H1 (cell line): ENCODE measurements at regions not wholly inside any gene's neighbourhood (a gene's known extent, or its start where the extent isn't known, plus 50 kb on each side); places are given as distances from the start of the nearest gene placed in this dataset.

Experiments used
- CTCF ChIA-PET: fragments of 300-600 bp; sonication (Branson Sonifier 250); formaldehyde crosslinking; loops from one replicate; lab custom pipeline; 2021; ENCODE audit not compliant: partially characterized antibody; lab: Charles Lee
- POLR2A ChIA-PET: fragments of 300-600 bp; sonication (Branson Sonifier 250); formaldehyde crosslinking; loops from one replicate; lab custom pipeline; 2021; ENCODE audit warnings: inconsistent platforms; ENCODE audit not compliant: partially characterized antibody; lab: Charles Lee
- DNase-seq, 2 experiments: peaks; one replicate each; pipeline versions ENCODE4 v3.0.0 to v3.0.0-alpha.2; 2010 to 2022; ENCODE audit warnings: low spot score in 2 of 2, low read depth in 1 of 2, mixed read lengths in 1 of 2
- FAIRE-seq: peaks from 2 replicates; lab custom pipeline; 2011; peaks lifted over from hg19 to GRCh38; lab: Jason Lieb, UNC
- H2AFZ ChIP-seq: 2 replicates; pipeline ENCODE4 v1.8.1; 2012; ENCODE audit warnings: low read length, inconsistent platforms
- H2AK5ac ChIP-seq: 2 replicates; pipeline ENCODE4 v1.6.1; 2013; ENCODE audit warnings: low read depth, low read length
- H2BK120ac ChIP-seq: replicated peaks from 2 replicates; pipeline ENCODE3; 2013; ENCODE audit warnings: low read depth, low read length, inconsistent platforms
- H2BK12ac ChIP-seq: 2 replicates; pipeline ENCODE4 v1.6.1; 2013; ENCODE audit warnings: low read depth, low read length
- H2BK15ac ChIP-seq: 2 replicates; pipeline ENCODE4 v1.6.1; 2013; ENCODE audit warnings: low read length
- H2BK20ac ChIP-seq: 2 replicates; pipeline ENCODE4 v1.6.1; 2013; ENCODE audit warnings: low read length
- H2BK5ac ChIP-seq: 2 replicates; pipeline ENCODE4 v1.6.1; 2013; ENCODE audit warnings: low read depth, low read length
- H3K14ac ChIP-seq: 2 replicates; pipeline ENCODE4 v1.6.1; 2013; ENCODE audit warnings: inconsistent platforms; ENCODE audit not compliant: insufficient read length
- H3K18ac ChIP-seq: 2 replicates; pipeline ENCODE4 v1.6.1; 2013; ENCODE audit warnings: low read length; ENCODE audit errors: extremely low read depth
- H3K23ac ChIP-seq: 2 replicates; pipeline ENCODE4 v1.6.1; 2013; ENCODE audit warnings: inconsistent platforms; ENCODE audit not compliant: insufficient read length
- H3K23me2 ChIP-seq: 2 replicates; pipeline ENCODE4 v1.6.1; 2013; ENCODE audit warnings: low read depth, low read length
- H3K27ac ChIP-seq: 2 replicates; pipeline ENCODE4 v1.6.1; 2011; ENCODE audit warnings: low read depth, low read length, inconsistent platforms
- H3K27me3 ChIP-seq, 4 experiments: replicated peaks in 1 of 4; 1 replicate in 1 of 4; 2 replicates in 3 of 4; pipeline versions ENCODE4 v1.6.1 to v1.8.1; 2011 to 2013; ENCODE audit warnings: low read length in 3 of 4, mild to moderate bottlenecking in 3 of 4, inconsistent platforms in 2 of 4, mixed read lengths in 2 of 4, moderate library complexity in 1 of 4; ENCODE audit not compliant: control insufficient read depth in 3 of 4, insufficient read depth in 3 of 4; ENCODE audit errors: extremely low read depth in 1 of 4
- H3K36me3 ChIP-seq, 4 experiments: 2 replicates each; pipeline versions ENCODE4 v1.6.1 to v1.8.1; 2011 to 2013; ENCODE audit warnings: mild to moderate bottlenecking in 4 of 4, low read length in 3 of 4, moderate library complexity in 2 of 4, control low read depth in 1 of 4, inconsistent platforms in 1 of 4; ENCODE audit not compliant: insufficient read depth in 4 of 4, control insufficient read depth in 2 of 4
- H3K4ac ChIP-seq: replicated peaks from 2 replicates; pipeline ENCODE3; 2013; ENCODE audit warnings: low read length, low read depth, mixed read lengths, inconsistent platforms; ENCODE audit not compliant: insufficient read length
- H3K4me1 ChIP-seq, 4 experiments: replicated peaks in 1 of 4; 1 replicate in 1 of 4; 2 replicates in 3 of 4; pipeline versions ENCODE4 v1.6.1 to v1.8.1; 2011 to 2013; ENCODE audit warnings: low read length in 3 of 4, inconsistent platforms in 2 of 4, mixed read lengths in 1 of 4; ENCODE audit not compliant: insufficient read depth in 4 of 4, control insufficient read depth in 3 of 4
- H3K4me2 ChIP-seq, 2 experiments: 2 replicates each; pipeline versions ENCODE4 v1.6.1 to v1.8.1; 2011 to 2013; ENCODE audit warnings: low read depth in 2 of 2, low read length in 2 of 2, control low read depth in 1 of 2, inconsistent platforms in 1 of 2, mild to moderate bottlenecking in 1 of 2; ENCODE audit not compliant: insufficient read depth in 1 of 2
- H3K4me3 ChIP-seq, 4 experiments: fragments of 200-600, 300-600 bp in 1 of 4; sonication (generic), shearing (Covaris generic), sonication (Bioruptor Twin) in 1 of 4; 2 replicates each; pipeline versions ENCODE4 v1.5.1 to v1.8.1; 2011 to 2016; ENCODE audit warnings: low read length in 4 of 4, low read depth in 3 of 4, control low read depth in 2 of 4, inconsistent platforms in 2 of 4, mild to moderate bottlenecking in 2 of 4, mixed read lengths in 1 of 4, moderate library complexity in 1 of 4; ENCODE audit not compliant: insufficient read depth in 2 of 4; ENCODE audit errors: extremely low read depth in 1 of 4
- H3K56ac ChIP-seq: replicated peaks from 2 replicates; pipeline ENCODE3; 2013; ENCODE audit warnings: low read depth, mild to moderate bottlenecking, mixed read lengths, low read length, inconsistent platforms; ENCODE audit not compliant: insufficient read length
- H3K79me1 ChIP-seq: 2 replicates; pipeline ENCODE4 v1.6.1; 2013; ENCODE audit warnings: low read depth, low read length, control low read depth
- H3K79me2 ChIP-seq, 2 experiments: 2 replicates each; pipeline versions ENCODE4 v1.6.1 to v1.8.1; 2012 to 2013; ENCODE audit warnings: low read length in 2 of 2, mild to moderate bottlenecking in 2 of 2, inconsistent platforms in 1 of 2; ENCODE audit not compliant: insufficient read depth in 2 of 2, control insufficient read depth in 1 of 2
- H3K9ac ChIP-seq, 4 experiments: replicated peaks in 1 of 4; 1 replicate in 1 of 4; 2 replicates in 3 of 4; pipeline versions ENCODE4 v1.6.1 to v1.8.1; 2011 to 2013; ENCODE audit warnings: low read depth in 3 of 4, low read length in 3 of 4, control low read depth in 2 of 4, mild to moderate bottlenecking in 2 of 4, moderate library complexity in 2 of 4, inconsistent platforms in 1 of 4; ENCODE audit errors: extremely low read depth in 1 of 4
- H3K9me3 ChIP-seq, 2 experiments: 2 replicates each; pipeline versions ENCODE4 v1.6.1 to v1.8.1; 2012 to 2013; ENCODE audit warnings: mild to moderate bottlenecking in 2 of 2, moderate library complexity in 2 of 2, control low read depth in 1 of 2, inconsistent platforms in 1 of 2, low read depth in 1 of 2, low read length in 1 of 2, mixed read lengths in 1 of 2; ENCODE audit not compliant: insufficient read depth in 2 of 2
- H4K20me1 ChIP-seq, 2 experiments: replicated peaks in 1 of 2; 2 replicates each; pipeline versions ENCODE3 to v1.8.1; 2011 to 2013; ENCODE audit warnings: inconsistent platforms in 2 of 2, low read length in 2 of 2, mild to moderate bottlenecking in 1 of 2; ENCODE audit not compliant: insufficient read depth in 2 of 2, control insufficient read depth in 1 of 2
- H4K5ac ChIP-seq: 2 replicates; pipeline ENCODE4 v1.6.1; 2013; ENCODE audit warnings: low read length, low read depth, mixed read lengths, inconsistent platforms; ENCODE audit not compliant: insufficient read length
- H4K8ac ChIP-seq: 2 replicates; pipeline ENCODE4 v1.8.0; 2013; ENCODE audit warnings: mild to moderate bottlenecking, moderate library complexity, low read length, inconsistent platforms; ENCODE audit not compliant: insufficient read depth; ENCODE audit errors: extremely low read depth
- H4K91ac ChIP-seq: replicated peaks from 2 replicates; pipeline ENCODE3; 2013; ENCODE audit warnings: low read length, mixed read lengths, inconsistent platforms; ENCODE audit not compliant: insufficient read length
- CTBP2 ChIP-seq: IDR thresholded peaks from 2 replicates; pipeline ENCODE4 v1.7.0; 2011; ENCODE audit warnings: borderline replicate concordance, mild to moderate bottlenecking, moderate library complexity, mixed read lengths, low read length; ENCODE audit not compliant: insufficient read depth, insufficient read length
- KDM4A ChIP-seq: IDR thresholded peaks from one replicate; pipeline ENCODE4 v1.7.1; 2012; ENCODE audit warnings: low read depth, mild to moderate bottlenecking, moderate library complexity, low read length, inconsistent platforms; ENCODE audit not compliant: severe bottlenecking

GRCh38 chr5:159386028-159386711 is 55.9 kb upstream of the IL12B start:
- Histone ChIP-seq H4K8ac (no peak overlapping the region), H3K4ac (no peak overlapping the region), H3K23ac (no peak overlapping the region), H3K4me1 (no peaks in the 10 kb centered on the region; a peak in 1 of 7 replicates), H3K9me3 (no peaks in the 10 kb centered on the region), H4K5ac (no peak overlapping the region), H3K36me3 (no peaks in the 10 kb centered on the region), H2BK120ac (no peak overlapping the region), H2BK12ac (no peak overlapping the region), H3K56ac (no peak overlapping the region), H3K79me1 (no peaks in the 10 kb centered on the region), H3K27me3 (no peaks in the 10 kb centered on the region), H2AFZ (no peak overlapping the region), H2BK20ac (no peak overlapping the region), H3K4me3 (no peak overlapping the region), H3K27ac (no peak overlapping the region), H2BK15ac (no peak overlapping the region), H2AK5ac (no peak overlapping the region), H3K4me2 (no peak overlapping the region), H3K23me2 (no peaks in the 10 kb centered on the region), H3K14ac (no peak overlapping the region), H3K79me2 (no peaks in the 10 kb centered on the region), H4K91ac (no peak overlapping the region), H3K18ac (no peak overlapping the region), H2BK5ac (no peak overlapping the region), H3K9ac (no peak overlapping the region), H4K20me1 (no peaks in the 10 kb centered on the region)
- ChIA-PET POLR2A (no interaction called here), CTCF (interaction anchor here (0.7 kb wide), 1 partner anchor 24 kb away, joined by 3 read pairs; no protein-coding TSS in a partner anchor)
- DNase-seq (no peak), FAIRE-seq (no peak)
- TF ChIP-seq KDM4A: no peak
- TF ChIP-seq CTBP2: no peak
